SK-N-SH (cell line): ENCODE measurements at regions not wholly inside any gene's neighbourhood (a gene's known extent, or its start where the extent isn't known, plus 50 kb on each side); places are given as distances from the start of the nearest gene placed in this dataset.

Source experiments
- CTCF ChIA-PET: fragments of 300-600, 350-600 bp; formaldehyde crosslinking; extraction: SDS; loops from one replicate; lab custom pipeline; 2021; lab: Yijun Ruan, JAX
- POLR2A ChIA-PET: fragments of 350-600 bp; sonication (Branson Sonifier 250); formaldehyde crosslinking; extraction: SDS; loops from one replicate; lab custom pipeline; 2020; ENCODE audit warnings: antibody characterized with exemption, inconsistent platforms; lab: Yijun Ruan, JAX
- DNase-seq: peaks from one replicate; pipeline ENCODE4 v3.0.0; 2012
- H2AFZ ChIP-seq: fragments of 200-600 bp; sonication (generic); 2 replicates; pipeline ENCODE4 v1.8.1; 2016; ENCODE audit warnings: antibody characterized with exemption, mild to moderate bottlenecking, low read depth
- H3F3A ChIP-seq: fragments of 200-600 bp; sonication (generic); replicated peaks from 2 replicates; pipeline ENCODE3; 2016; ENCODE audit warnings: antibody characterized with exemption, mild to moderate bottlenecking; ENCODE audit not compliant: insufficient read depth
- H3K27ac ChIP-seq, 2 experiments: fragments of 200-500 bp in 1 of 2; fragments of 200-600 bp in 1 of 2; sonication (Bioruptor generic) in 1 of 2; sonication (generic), shearing (Covaris generic) in 1 of 2; 2 replicates each; pipeline versions ENCODE4 v1.5.1 to v1.6.1; 2014 to 2016; ENCODE audit warnings: low read depth in 2 of 2, inconsistent platforms in 1 of 2, low read length in 1 of 2, mild to moderate bottlenecking in 1 of 2, mixed read lengths in 1 of 2
- H3K27me3 ChIP-seq: fragments of 200-600 bp; sonication (generic), shearing (Covaris generic); 2 replicates; pipeline ENCODE4 v1.6.1; 2016; ENCODE audit warnings: mixed run types; ENCODE audit not compliant: insufficient read depth
- H3K36me3 ChIP-seq, 2 experiments: fragments of 200-500 bp in 1 of 2; fragments of 200-600 bp in 1 of 2; sonication (Bioruptor generic) in 1 of 2; sonication (generic) in 1 of 2; replicated peaks in 1 of 2; 2 replicates each; pipeline versions ENCODE3 to v1.5.1; 2014 to 2016; ENCODE audit warnings: low read length in 1 of 2, mild to moderate bottlenecking in 1 of 2; ENCODE audit not compliant: insufficient read depth in 2 of 2, control insufficient read depth in 1 of 2
- H3K4me1 ChIP-seq, 2 experiments: fragments of 200-500 bp in 1 of 2; fragments of 200-600 bp in 1 of 2; sonication (Bioruptor generic) in 1 of 2; sonication (generic), shearing (Covaris generic) in 1 of 2; 2 replicates each; pipeline versions ENCODE4 v1.5.1 to v1.6.1; 2014 to 2016; ENCODE audit warnings: low read depth in 1 of 2, low read length in 1 of 2, mixed run types in 1 of 2; ENCODE audit not compliant: insufficient read depth in 2 of 2, control insufficient read depth in 1 of 2
- H3K4me2 ChIP-seq: fragments of 200-600 bp; sonication (generic), shearing (Covaris generic); 2 replicates; pipeline ENCODE4 v1.6.1; 2017; ENCODE audit warnings: mixed run types
- H3K4me3 ChIP-seq, 2 experiments: fragments of 200-500 bp in 1 of 2; fragments of 200-600 bp in 1 of 2; sonication (Bioruptor generic) in 1 of 2; sonication (generic), shearing (Covaris generic) in 1 of 2; 2 replicates each; pipeline versions ENCODE4 v1.5.1 to v1.8.1; 2014 to 2016; ENCODE audit warnings: low read depth in 2 of 2, inconsistent platforms in 1 of 2, low read length in 1 of 2, mild to moderate bottlenecking in 1 of 2, mixed read lengths in 1 of 2, moderate library complexity in 1 of 2
- H3K79me2 ChIP-seq: fragments of 200-600 bp; sonication (generic); 2 replicates; pipeline ENCODE4 v1.8.1; 2017; ENCODE audit warnings: mild to moderate bottlenecking; ENCODE audit not compliant: insufficient read depth
- H3K9ac ChIP-seq: fragments of 200-600 bp; sonication (generic); 2 replicates; pipeline ENCODE4 v1.6.1; 2017; ENCODE audit warnings: mixed run types
- H3K9me2 ChIP-seq: fragments of 200-600 bp; sonication (generic); 2 replicates; pipeline ENCODE4 v1.6.1; 2017; ENCODE audit warnings: mixed run types
- H3K9me3 ChIP-seq: fragments of 200-600 bp; sonication (generic); 2 replicates; pipeline ENCODE4 v1.6.1; 2017; ENCODE audit warnings: mixed run types, mild to moderate bottlenecking, moderate library complexity
- H4K20me1 ChIP-seq: fragments of 200-600 bp; sonication (generic); 2 replicates; pipeline ENCODE4 v1.6.1; 2017; ENCODE audit warnings: mild to moderate bottlenecking, mixed run types; ENCODE audit not compliant: insufficient read depth
- EP300 ChIP-seq, 2 experiments: IDR thresholded peaks; 2 replicates each; pipeline versions ENCODE4 v1.4.0 to v1.6.1; 2012; ENCODE audit warnings: borderline replicate concordance in 1 of 2, low read depth in 1 of 2, low read length in 1 of 2
- FOSL2 ChIP-seq: IDR thresholded peaks from 2 replicates; pipeline ENCODE4 v1.4.0; 2012; ENCODE audit warnings: low read depth, mild to moderate bottlenecking, moderate library complexity, borderline replicate concordance
- FOXJ3 ChIP-seq: sonication (generic); formaldehyde crosslinking; IDR thresholded peaks from 2 replicates; pipeline ENCODE4 v1.5.1; 2020; ENCODE audit warnings: mild to moderate bottlenecking, missing genetic modification reagents
- GATA2 ChIP-seq: sonication (generic); formaldehyde crosslinking; IDR thresholded peaks from 2 replicates; pipeline ENCODE4 v1.5.0; 2020; ENCODE audit warnings: mild to moderate bottlenecking, missing genetic modification reagents
- JUND ChIP-seq: IDR thresholded peaks from 2 replicates; pipeline ENCODE4 v1.4.0; 2012
- MAX ChIP-seq: IDR thresholded peaks from 2 replicates; pipeline ENCODE4 v1.4.0; 2012; ENCODE audit warnings: low read depth
- POLR2AphosphoS5 ChIP-seq: IDR thresholded peaks from 2 replicates; pipeline ENCODE4 v1.6.1; 2012; ENCODE audit warnings: low read depth, low read length
- RFX5 ChIP-seq: IDR thresholded peaks from 2 replicates; pipeline ENCODE4 v1.6.1; 2012; ENCODE audit warnings: mild to moderate bottlenecking, improper control_type of control experiment, low read length
- RXRA ChIP-seq: IDR thresholded peaks from 2 replicates; pipeline ENCODE4 v1.4.0; 2012; ENCODE audit warnings: low read depth, mild to moderate bottlenecking, borderline replicate concordance
- SIN3A ChIP-seq: IDR thresholded peaks from 2 replicates; pipeline ENCODE4 v1.6.1; 2012; ENCODE audit warnings: low read depth, mild to moderate bottlenecking, low read length, moderate library complexity, borderline replicate concordance
- TAF1 ChIP-seq: IDR thresholded peaks from 2 replicates; pipeline ENCODE4 v1.6.1; 2012; ENCODE audit warnings: low read depth, mild to moderate bottlenecking, low read length, moderate library complexity, borderline replicate concordance
- TCF12 ChIP-seq: IDR thresholded peaks from 2 replicates; pipeline ENCODE4 v1.4.0; 2012
- WGBS: methylation state at CpG from one replicate; pipeline ENCODE4 v1.1.6; 2017; ENCODE audit warnings: low lambda C conversion rate; 5-methylcytosine and 5-hydroxymethylcytosine counted together
- TF ChIP-seq, protein P1 (sequence below): IDR thresholded peaks from 2 replicates; pipeline ENCODE4 v1.6.1; 2012; ENCODE audit warnings: mild to moderate bottlenecking, low read depth, low read length, moderate library complexity
- TF ChIP-seq, protein P2 (sequence below): fragments of 150-350 bp; IDR thresholded peaks from 2 replicates; pipeline ENCODE4 v1.6.1; 2016; ENCODE audit warnings: mild to moderate bottlenecking, low read depth, low read length
- TF ChIP-seq, protein P3 (sequence below): IDR thresholded peaks from 2 replicates; pipeline ENCODE4 v1.4.0; 2012; ENCODE audit warnings: low read depth, borderline replicate concordance
- TF ChIP-seq, protein P4 (sequence below): fragments of 150-350 bp; IDR thresholded peaks from 2 replicates; pipeline ENCODE4 v1.6.1; 2017; ENCODE audit warnings: antibody characterized with exemption, low read length, low read depth, borderline replicate concordance

DNA sequence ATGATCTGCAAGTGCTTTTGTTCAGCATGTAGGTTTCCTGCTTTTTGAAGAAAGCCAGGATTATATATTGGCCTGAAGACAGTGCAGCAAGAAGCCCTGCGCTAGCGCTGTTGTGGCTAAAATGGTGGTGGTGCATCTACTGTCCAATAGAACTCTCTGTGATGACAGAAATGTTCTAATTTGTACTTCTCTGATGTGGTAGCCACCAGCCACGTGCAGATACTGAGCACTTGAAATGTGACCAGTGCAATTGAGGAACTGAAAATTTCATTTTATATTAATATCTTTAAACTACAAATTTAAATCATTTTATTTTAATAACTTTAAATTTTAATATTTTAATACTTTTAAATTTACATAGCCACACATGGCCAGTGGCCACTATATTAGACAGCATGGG, 73.0 kb upstream of the PAX6 start (continued):
- TF ChIP-seq, protein P1, sequence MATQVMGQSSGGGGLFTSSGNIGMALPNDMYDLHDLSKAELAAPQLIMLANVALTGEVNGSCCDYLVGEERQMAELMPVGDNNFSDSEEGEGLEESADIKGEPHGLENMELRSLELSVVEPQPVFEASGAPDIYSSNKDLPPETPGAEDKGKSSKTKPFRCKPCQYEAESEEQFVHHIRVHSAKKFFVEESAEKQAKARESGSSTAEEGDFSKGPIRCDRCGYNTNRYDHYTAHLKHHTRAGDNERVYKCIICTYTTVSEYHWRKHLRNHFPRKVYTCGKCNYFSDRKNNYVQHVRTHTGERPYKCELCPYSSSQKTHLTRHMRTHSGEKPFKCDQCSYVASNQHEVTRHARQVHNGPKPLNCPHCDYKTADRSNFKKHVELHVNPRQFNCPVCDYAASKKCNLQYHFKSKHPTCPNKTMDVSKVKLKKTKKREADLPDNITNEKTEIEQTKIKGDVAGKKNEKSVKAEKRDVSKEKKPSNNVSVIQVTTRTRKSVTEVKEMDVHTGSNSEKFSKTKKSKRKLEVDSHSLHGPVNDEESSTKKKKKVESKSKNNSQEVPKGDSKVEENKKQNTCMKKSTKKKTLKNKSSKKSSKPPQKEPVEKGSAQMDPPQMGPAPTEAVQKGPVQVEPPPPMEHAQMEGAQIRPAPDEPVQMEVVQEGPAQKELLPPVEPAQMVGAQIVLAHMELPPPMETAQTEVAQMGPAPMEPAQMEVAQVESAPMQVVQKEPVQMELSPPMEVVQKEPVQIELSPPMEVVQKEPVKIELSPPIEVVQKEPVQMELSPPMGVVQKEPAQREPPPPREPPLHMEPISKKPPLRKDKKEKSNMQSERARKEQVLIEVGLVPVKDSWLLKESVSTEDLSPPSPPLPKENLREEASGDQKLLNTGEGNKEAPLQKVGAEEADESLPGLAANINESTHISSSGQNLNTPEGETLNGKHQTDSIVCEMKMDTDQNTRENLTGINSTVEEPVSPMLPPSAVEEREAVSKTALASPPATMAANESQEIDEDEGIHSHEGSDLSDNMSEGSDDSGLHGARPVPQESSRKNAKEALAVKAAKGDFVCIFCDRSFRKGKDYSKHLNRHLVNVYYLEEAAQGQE: no peak
- TF ChIP-seq MAX (no peak), RXRA (no peak), TAF1 (no peak), JUND (no peak), FOXJ3 (CRISPR knock-in tag) (no peak), EP300 (IDR thresholded peaks at IDR 0.05; ENCODE audit: borderline replicate concordance in 1 of 2, low read depth in 1 of 2, low read length in 1 of 2) (no peak), SIN3A (no peak)

DNA sequence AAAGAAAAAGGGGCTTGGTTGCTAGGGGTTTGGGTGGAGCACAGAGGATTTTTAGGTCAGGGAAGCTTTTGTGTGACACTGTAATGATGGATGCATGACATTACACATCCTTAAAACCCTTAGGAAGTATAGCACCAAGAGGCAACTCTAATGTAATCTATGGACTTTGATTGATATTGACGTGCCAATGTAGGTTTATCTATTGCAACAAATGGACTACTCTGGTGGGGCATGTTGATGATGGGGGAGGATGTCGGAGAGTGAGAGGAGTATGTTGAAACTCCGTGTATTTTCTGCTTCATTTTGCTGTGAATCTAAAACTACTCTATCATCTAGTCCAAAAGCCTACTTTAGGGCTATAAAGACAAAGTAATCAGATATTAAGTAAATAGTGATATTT, 72.3 kb upstream of the PAX6 start:
- H4K20me1 ChIP-seq: no peaks in the 10 kb centered on the region
- H3K27me3 ChIP-seq: peaks cover 5% of the 10 kb centered on the region; the same call in 1 of the 2 replicates
- H3K4me1 ChIP-seq: no peaks in the 10 kb centered on the region
- ChIA-PET CTCF (no interaction called here), POLR2A (no interaction called here)
- no peak overlapping the region for H3K9ac ChIP-seq
- H2AFZ ChIP-seq: no peak overlapping the region
- H3F3A ChIP-seq: no peaks in the 10 kb centered on the region
- no peak overlapping the region for H3K4me2 ChIP-seq
- no peak overlapping the region for H3K4me3 ChIP-seq
- no peaks in the 10 kb centered on the region for H3K36me3 ChIP-seq
- 14% methylated on average over 3 of the region's 3 CpGs for WGBS
- no peaks in the 10 kb centered on the region for H3K9me3 ChIP-seq
- no peaks in the 10 kb centered on the region for H3K79me2 ChIP-seq
- TF ChIP-seq TCF12: no peak
- TF ChIP-seq, protein P1: no peak
- TF ChIP-seq, protein P2, sequence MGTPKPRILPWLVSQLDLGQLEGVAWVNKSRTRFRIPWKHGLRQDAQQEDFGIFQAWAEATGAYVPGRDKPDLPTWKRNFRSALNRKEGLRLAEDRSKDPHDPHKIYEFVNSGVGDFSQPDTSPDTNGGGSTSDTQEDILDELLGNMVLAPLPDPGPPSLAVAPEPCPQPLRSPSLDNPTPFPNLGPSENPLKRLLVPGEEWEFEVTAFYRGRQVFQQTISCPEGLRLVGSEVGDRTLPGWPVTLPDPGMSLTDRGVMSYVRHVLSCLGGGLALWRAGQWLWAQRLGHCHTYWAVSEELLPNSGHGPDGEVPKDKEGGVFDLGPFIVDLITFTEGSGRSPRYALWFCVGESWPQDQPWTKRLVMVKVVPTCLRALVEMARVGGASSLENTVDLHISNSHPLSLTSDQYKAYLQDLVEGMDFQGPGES: no peak
- TF ChIP-seq FOSL2: no peak
- no peak for TF ChIP-seq GATA2 (CRISPR knock-in tag)
- TF ChIP-seq, protein P3, sequence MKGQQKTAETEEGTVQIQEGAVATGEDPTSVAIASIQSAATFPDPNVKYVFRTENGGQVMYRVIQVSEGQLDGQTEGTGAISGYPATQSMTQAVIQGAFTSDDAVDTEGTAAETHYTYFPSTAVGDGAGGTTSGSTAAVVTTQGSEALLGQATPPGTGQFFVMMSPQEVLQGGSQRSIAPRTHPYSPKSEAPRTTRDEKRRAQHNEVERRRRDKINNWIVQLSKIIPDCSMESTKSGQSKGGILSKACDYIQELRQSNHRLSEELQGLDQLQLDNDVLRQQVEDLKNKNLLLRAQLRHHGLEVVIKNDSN: no peak
- TF ChIP-seq RFX5: no peak
- no peak for TF ChIP-seq FOXJ3 (CRISPR knock-in tag)
- TF ChIP-seq POLR2AphosphoS5: no peak
- TF ChIP-seq RXRA: no peak
- TF ChIP-seq, protein P4, sequence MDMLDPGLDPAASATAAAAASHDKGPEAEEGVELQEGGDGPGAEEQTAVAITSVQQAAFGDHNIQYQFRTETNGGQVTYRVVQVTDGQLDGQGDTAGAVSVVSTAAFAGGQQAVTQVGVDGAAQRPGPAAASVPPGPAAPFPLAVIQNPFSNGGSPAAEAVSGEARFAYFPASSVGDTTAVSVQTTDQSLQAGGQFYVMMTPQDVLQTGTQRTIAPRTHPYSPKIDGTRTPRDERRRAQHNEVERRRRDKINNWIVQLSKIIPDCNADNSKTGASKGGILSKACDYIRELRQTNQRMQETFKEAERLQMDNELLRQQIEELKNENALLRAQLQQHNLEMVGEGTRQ: no peak
- no peak for TF ChIP-seq SIN3A
- TF ChIP-seq MAX: no peak
- no peaks in the 10 kb centered on the region for H3K9me2 ChIP-seq
- no peak overlapping the region for H3K27ac ChIP-seq
- DNase-seq: no peak
